ENCODE measurements at regions not wholly inside any gene's neighbourhood (a gene's known extent, or its start where the extent isn't known, plus 50 kb on each side); places are given as distances from the start of the nearest gene placed in this dataset.

GRCh38 chr9:126017758-126018157 lies 270.6 kb downstream of the PBX3 start:
- DNase-seq = no peak

GRCh38 chr9:126020836-126021235 lies 273.7 kb downstream of the PBX3 start:
- DNase-seq = no peak

DNA sequence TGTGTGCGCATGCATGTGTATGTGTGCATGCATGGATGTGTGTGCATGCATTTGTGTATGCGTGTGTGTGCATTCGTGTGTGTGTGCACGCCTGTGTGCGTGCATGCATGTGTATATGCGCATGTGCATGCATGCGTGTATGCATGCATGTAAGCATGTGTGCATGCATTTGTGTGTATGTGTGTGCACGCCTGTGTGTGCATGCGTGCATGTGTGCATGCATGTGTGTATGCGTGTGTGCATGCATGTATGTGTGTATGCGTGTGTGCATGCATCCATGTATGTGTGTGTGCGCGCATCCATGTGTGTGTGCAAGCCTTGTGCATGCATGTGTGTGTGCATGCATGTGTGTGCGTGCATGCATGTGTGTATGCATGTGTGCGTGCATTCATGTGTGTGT lies 276.8 kb downstream of the PBX3 start:
- DNase-seq = no peak

DNA sequence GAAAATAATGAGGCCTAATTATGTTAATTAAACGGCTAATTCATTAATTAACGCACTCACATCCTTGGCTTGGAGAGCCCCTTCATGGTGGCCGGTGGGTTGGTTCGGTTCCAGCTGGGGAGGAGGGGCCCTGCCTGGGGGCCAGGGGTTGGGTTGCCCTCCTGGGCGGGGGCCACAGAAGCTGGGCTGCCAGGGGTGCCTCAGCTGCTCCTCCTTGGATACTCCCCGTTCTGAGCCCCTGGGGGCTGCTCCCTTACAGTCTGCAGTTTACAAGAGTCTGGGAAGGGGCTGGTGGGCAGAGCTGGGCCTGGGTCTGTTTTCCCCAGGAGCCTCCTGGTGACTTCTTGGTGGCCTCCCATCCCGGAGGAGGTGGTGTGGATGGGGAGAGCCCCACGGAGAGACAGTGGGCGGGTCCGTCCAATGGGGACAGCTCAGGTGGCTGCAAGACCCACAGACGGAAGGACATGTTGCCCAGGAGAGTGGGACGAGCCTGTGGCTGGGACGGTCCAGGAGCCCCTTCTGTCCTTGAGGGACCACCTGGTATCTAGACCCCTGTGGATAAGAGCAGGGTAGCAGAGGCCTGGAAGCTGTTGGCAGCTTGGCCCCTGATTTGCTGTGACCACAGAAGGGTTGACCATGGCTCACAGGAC lies 277.5 kb downstream of the PBX3 start:
- DNase-seq = no peak

DNA sequence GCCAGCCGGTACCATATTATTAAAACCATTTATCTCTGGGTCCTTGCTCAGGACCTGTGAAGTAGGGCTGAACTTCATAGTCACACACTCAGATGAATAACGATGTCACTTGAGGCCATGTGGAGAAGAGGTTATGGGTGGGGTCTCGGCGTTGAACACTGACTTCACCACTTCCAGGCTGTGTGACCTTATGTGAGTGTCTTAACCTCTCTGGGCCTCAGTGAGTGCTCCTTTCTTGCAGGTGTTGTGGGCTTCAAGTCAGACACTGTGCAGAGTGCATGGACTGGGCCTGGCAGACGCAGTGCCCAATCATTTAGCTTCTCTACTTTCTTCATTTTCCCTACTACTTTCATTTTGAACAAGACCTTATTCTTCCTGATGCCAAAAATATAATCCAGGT lies 278.8 kb downstream of the PBX3 start:
- no peak for DNase-seq

- DNase-seq = no peak
Measured at GRCh38 chr9:126027566-126027965, 280.4 kb downstream of the PBX3 start.

GRCh38 chr9:126028746-126029145 lies 281.6 kb downstream of the PBX3 start:
- DNase-seq = no peak

GRCh38 chr9:126030716-126031115 lies 283.5 kb downstream of the PBX3 start:
- DNase-seq = no peak

DNA sequence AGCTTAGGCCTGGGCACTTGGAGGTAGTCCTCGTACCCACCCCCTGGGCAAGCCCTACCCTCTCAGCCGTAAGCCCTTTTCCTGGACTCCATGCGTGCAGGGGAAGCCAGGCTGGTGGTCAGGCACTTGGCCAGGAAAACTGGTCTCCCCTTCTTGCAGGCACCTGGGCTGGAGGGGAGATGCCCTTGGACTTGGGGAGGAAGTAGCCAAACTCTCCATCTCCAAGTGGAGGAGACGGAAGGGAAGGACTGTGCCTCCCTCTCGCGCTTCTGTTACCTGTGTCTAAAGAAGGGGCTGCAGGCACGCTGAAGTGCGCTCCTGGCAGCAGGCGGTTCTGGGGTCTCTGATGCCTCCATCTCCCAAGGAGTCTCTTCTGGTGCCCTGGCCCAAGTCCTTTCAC lies 283.9 kb downstream of the PBX3 start:
- DNase-seq = no peak

DNA sequence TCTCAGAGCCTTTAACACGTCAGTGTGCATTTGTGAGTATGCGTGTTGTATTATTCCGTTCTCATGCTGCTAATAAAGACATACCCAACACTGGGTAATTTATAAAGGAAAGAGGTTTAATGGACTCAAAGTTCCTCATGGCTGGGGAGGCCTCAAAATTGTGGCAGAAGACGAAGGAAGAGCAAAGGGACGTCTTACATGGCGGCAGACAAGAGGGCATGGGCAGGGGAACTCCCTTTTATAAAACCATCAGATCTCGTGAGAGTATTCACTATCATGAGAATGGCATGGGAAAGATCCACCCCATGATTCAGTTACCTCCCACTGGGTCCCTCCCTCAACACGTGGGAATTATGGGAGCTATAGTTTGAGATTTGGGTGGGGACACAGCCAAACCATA lies 285.0 kb downstream of the PBX3 start:
- no peak for DNase-seq

DNA sequence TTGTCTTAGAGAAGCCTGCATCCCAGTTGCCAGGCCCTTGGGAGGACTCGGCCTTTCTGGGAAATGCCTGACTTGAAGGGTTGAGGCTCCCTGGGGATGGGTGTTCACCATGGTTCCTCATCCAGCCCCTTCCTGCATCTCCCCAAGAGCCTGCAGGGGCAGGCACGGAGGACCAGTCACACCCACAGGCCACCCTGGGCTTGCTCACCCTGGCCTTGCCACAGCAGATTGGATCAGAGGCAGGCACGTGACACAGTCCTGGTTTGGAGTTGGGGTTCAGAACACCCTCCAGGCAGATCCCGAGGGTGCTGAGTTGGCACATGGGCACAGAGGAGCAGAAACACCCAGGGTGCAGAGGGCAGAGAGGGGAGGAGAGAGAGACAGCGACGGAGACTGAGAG lies 286.1 kb downstream of the PBX3 start:
- DNase-seq = no peak

DNA sequence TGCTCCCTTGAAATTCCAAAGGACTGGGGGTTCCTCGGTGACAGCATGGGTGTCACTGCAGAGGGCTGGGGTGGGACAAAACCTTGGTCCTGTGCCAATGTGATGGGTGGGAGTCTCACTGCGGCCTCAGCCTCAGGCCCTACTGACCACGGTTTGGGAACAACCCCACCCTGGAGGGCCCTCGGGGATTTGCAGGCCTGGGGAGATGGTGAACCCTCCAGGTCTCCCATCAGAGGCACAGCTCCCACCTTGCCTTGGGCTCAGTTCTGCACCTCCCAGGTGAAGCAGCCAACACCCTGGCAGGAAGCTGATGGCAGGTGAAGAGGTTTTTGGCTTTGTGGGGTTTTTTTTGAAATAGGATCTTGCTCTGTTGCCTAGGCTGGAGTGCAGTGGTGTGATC lies 286.8 kb downstream of the PBX3 start:
- no peak for DNase-seq

- no peak for DNase-seq
Measured at GRCh38 chr9:126036881-126037291, 289.7 kb downstream of the PBX3 start.

- no peak for DNase-seq
Measured at GRCh38 chr9:126038790-126039189, 287.8 kb upstream of the MVB12B start.

DNA sequence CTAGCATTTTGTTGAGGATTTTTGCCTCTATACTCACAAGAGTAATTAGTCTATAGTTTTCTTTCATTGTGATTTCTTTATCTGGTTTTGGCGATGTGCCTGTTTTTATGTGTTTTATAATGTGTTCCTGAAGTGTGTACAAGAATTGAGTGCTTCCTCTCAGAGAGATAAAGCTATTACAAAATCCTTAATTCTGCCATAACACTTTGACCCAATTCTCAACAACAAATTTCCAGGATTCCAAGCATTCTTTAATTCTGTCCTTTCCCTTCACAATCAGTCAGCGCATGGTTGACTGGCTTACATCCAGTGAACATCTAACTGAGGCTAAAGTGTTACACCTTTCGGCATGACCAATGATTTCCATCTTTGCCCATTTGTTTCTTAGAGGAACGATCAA lies 282.9 kb upstream of the MVB12B start:
- no peak for DNase-seq

DNA sequence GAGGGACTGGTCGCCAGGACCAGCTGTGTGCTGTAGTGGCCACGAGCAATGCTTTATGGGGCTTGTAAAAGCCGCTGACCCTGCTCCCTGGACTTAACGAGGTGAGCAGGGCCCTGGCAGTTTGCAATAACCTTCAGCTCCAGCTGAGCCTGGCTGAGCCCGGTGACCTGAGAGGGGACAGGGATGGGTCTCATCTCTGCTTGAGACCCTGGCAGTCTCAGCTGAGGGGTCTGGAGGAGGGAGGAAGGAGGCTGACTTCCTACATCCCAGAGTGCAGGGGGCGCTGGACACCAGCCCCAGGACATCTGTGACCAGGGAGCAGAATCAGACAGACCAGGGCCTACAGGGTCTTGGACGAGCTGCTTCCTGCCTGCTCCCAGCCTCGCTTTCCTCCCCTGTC lies 277.5 kb upstream of the MVB12B start:
- no peak for DNase-seq

DNA sequence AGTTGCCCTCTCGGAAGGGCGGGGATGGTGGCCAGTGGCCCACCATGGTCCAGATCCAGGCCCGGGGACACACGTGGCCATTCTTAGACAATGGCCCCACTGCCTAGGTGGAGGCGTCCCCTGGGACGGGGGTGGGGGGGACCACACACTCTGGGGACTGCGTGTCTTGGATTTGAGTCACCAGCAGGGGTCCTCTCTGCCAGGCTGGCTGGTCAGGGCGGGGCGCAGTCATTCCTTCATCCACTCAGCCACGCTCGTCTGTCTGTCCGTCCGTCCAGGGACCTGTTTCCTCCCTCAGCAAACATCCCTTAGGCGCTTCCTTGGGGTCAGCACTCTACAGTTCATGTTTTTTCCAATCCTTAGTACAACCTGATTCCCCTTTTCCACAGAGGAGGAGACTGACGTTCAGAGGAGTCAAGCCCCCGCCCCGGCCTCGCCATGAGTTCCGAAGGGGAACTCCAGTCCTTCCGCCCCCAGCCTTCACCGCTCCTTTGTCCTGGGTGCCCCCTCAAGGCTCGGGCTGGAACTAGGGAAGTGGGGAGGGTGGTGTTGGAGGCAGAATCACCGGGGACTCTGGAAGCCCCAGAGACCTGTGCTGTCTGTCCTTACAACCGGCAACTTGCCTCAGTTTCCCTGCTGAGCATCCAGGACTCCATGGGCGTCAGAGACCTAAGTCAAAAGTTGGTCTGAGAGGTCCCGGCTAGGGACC lies 276.6 kb upstream of the MVB12B start:
- DNase-seq = no peak

DNA sequence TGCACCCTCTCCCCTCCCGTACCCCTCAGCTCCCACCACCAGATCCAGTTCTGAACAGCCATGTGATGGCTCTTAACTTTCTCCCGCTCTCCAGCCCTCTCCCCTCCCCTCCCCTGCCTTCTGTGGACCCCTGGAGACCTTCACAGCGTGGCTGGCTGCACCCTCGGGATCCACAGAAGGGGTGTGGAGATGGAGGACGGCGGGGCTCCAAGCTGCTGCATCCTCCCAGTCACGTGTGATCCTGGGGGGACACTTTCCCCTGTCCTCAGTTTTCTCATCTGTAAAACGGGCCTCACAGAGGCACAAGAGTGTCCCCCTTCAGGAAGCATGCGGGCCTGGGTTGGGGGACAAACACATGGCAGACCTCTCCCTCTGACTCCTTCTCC lies 276.0 kb upstream of the MVB12B start:
- no peak for DNase-seq

GRCh38 chr9:126051446-126052130 lies 275.0 kb upstream of the MVB12B start:
- DNase-seq = no peak

DNA sequence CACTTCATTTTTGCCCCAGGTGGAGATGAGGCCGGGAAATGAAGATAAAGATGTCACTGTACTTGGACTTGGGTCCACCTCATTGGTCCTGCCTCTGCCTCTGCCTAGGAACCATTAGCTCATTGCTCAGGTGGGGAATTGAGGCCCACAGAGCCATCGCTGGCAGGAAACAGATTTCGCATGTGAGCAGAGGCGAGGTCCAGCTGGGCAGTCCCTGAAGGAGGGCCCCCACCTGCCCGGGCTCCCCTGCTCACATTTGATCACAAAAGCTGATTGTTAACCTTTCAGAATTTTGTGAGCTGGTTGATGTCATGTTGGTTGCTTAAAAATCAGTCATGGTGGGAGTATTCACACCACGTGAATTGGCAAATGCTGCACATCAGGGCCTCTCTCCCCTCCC lies 273.8 kb upstream of the MVB12B start:
- DNase-seq = no peak

GRCh38 chr9:126053913-126054312 lies 272.7 kb upstream of the MVB12B start:
- no peak for DNase-seq

DNA sequence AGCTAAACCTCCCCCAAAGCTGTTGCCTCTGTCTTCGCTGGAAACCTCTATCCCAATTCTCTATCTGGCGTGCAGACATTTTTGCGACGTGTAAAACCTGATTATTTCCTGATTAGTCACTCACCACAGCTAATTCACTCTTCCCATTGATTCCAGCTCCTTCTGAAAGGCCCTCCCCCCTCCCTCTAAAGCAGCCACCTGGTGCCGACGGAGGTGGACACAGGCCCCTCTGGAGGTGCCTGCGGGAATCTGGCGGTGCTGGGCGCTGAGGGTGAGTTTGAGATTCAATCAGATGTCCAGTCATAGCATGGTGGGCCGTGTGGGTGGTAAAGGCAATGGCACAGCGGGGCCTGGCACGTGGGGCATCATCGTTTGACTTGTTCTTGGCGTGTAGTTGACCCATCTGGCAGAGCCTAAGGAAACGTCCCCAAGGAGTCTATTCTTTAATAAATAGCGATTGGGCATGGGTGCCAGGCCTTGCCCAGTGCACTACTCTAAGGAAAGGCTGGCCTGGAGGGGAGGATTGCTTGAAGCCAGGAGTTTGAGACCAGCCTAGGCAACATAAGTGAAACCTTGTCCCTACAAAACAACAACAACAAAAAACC lies 271.1 kb upstream of the MVB12B start:
- no peak for DNase-seq

DNA sequence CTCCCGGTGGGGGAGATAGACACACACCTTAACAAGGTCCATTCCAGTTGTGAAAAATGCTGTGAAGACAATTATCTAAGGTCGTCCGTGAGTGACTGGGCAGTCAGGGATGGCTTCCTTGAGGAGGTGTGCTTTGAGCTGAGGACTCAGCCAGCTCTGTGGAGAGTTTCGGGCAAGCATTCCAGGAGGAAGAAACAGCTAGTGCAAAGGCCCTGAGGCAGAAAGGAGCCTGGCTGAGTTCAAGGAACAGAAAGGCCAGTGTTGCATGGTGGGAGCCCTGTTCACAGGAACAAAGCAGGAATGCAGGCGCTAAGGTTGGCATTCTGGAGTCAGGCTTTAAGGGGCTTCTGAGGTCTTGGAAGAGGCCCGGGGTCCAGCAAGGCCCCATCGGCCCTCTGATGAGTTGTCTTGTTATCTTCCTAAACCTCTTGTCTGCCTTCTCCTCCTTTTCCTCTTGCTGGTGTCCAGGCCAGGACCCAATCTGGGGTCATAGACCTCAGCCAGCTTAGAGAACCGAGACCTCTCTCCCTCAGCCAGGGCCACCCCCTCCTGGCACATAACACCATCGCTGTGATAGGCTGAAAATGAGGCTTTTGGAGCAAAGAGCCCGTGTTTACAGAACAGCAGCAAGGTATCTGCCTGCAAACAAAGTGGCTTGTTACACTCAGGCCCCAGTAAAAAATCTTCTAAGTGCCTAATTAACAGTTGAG lies 270.2 kb upstream of the MVB12B start:
- DNase-seq = no peak

Data from DMS153 (cell line).